ENCODE measurements at regions not wholly inside any gene's neighbourhood (a gene's known extent, or its start where the extent isn't known, plus 50 kb on each side); places are given as distances from the start of the nearest gene placed in this dataset.

DNA sequence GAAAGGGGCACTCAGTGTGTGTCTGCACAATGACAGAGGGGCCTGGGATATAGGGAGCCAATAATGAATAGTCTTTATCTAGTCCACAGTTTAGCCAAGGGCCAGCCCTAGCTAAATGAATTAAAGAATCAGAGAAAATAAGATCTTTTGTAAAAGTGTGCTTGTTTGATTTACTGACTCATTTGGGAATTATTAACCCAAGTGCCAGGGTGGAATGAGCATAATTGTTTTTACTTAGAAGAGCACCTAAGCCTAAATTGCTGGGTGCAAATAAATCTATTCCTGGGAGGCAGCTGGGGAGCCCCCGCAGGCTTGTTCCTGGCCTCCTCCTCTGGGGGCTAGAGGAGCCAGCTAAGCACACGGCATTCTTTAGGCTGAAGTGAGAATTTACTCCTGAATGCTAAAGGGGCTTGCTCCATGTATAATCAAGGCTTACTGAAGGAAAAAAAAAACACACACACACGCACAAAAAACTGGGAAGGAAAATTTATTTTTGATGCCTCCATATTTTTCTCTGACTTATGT lies 405.3 kb upstream of the SUCLG2 start:
- Histone ChIP-seq H3K27me3 (ENCODE audit: control insufficient read depth, insufficient read depth, low read length) (no peaks in the 10 kb centered on the region), H3K4me3 (ENCODE audit: low read depth, low read length) (no peak overlapping the region), H3K36me3 (ENCODE audit: control insufficient read depth, insufficient read depth, low read length) (no peaks in the 10 kb centered on the region)
- TF ChIP-seq, protein P1, sequence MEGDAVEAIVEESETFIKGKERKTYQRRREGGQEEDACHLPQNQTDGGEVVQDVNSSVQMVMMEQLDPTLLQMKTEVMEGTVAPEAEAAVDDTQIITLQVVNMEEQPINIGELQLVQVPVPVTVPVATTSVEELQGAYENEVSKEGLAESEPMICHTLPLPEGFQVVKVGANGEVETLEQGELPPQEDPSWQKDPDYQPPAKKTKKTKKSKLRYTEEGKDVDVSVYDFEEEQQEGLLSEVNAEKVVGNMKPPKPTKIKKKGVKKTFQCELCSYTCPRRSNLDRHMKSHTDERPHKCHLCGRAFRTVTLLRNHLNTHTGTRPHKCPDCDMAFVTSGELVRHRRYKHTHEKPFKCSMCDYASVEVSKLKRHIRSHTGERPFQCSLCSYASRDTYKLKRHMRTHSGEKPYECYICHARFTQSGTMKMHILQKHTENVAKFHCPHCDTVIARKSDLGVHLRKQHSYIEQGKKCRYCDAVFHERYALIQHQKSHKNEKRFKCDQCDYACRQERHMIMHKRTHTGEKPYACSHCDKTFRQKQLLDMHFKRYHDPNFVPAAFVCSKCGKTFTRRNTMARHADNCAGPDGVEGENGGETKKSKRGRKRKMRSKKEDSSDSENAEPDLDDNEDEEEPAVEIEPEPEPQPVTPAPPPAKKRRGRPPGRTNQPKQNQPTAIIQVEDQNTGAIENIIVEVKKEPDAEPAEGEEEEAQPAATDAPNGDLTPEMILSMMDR (IDR thresholded peaks at IDR 0.05; ENCODE audit: insufficient read depth, low read length, severe bottlenecking): no peak
- no peak for FAIRE-seq
- no peak for DNase-seq (ENCODE audit: low read depth)

DNA sequence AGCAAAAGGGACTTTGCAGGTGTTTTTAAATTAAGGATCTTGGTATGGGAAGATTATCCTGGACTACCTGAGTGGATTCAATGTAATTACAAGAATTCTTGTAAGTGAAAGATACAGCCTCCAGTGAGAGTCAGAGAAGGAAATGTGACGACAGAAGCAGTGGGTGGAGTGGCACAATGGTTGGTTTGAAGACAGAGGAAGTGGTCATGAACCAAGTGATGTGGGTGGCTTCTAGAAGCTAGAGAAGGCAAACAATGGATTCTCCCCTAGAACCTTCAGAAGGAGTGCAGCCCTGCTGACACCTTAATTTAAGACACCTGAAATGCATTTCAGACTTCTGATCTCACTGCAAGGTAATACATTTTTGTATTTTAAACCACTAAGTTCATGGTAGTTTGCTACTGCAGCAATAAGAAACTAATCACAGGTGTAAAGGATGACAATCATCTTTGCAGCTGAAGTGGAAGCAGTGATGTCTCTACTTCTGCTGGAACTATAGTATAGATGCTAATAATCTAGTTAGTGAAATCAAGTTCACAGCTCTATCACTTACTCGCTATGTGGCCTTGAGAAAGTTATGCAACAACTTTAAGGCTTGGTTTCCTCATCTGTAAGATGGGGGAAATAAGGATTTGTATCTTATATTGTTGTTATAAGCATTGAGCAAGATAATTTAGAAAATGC lies 403.4 kb upstream of the SUCLG2 start:
- Histone ChIP-seq H3K4me3 (ENCODE audit: low read depth, low read length) (no peak overlapping the region), H3K36me3 (ENCODE audit: control insufficient read depth, insufficient read depth, low read length) (no peaks in the 10 kb centered on the region), H3K27me3 (ENCODE audit: control insufficient read depth, insufficient read depth, low read length) (no peaks in the 10 kb centered on the region)
- TF ChIP-seq, protein P1 (IDR thresholded peaks at IDR 0.05; ENCODE audit: insufficient read depth, low read length, severe bottlenecking): no peak
- no peak for FAIRE-seq
- no peak for DNase-seq (ENCODE audit: low read depth)

DNA sequence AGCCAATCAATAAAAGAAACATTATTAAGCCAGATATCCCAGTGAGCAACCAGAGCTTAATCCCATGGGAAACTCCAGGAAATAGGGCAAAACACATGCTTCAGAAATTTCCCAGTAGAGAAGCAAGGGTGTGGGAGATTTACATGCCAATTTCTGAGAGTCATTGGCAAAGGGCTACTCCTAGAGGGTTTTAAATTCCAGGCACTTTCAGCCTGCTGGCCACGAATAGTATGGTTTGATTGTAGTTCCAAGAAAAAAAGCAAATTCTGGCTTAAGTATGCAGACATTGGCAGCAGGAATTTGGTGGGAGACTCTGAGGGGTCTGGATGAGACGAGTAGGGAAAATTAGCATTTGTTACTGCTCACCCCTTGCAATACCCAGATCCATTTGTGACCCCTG lies 402.1 kb upstream of the SUCLG2 start:
- TF ChIP-seq, protein P1 (IDR thresholded peaks at IDR 0.05; ENCODE audit: insufficient read depth, low read length, severe bottlenecking): no peak
- no peak for DNase-seq (ENCODE audit: low read depth)
- Histone ChIP-seq H3K4me3 (ENCODE audit: low read depth, low read length) (no peak overlapping the region), H3K27me3 (ENCODE audit: control insufficient read depth, insufficient read depth, low read length) (no peaks in the 10 kb centered on the region), H3K36me3 (ENCODE audit: control insufficient read depth, insufficient read depth, low read length) (no peaks in the 10 kb centered on the region)
- no peak for FAIRE-seq

DNA sequence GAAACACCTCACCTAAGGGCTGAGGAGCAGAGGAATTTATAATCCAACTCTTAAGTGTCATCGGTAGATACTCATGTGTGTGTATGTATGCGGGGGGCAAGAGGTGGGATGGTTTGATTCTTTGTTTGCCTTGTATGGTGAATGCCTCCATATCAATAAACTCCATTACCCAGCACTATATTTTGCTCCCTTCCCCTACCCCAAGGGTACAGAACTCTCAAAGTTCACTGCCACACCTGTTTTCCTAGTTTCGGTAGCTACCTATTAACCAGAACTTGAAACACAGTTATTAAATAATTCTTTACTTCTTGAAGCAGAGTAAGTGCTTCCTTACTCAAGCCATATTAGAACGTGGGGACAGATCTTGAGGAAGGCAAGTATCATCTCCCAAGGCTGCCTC lies 400.8 kb upstream of the SUCLG2 start:
- FAIRE-seq (no peak), DNase-seq (ENCODE audit: low read depth) (no peak)
- no peaks in the 10 kb centered on the region for H3K36me3 ChIP-seq (ENCODE audit: control insufficient read depth, insufficient read depth, low read length)
- TF ChIP-seq, protein P1 (IDR thresholded peaks at IDR 0.05; ENCODE audit: insufficient read depth, low read length, severe bottlenecking): no peak
- no peaks in the 10 kb centered on the region for H3K27me3 ChIP-seq (ENCODE audit: control insufficient read depth, insufficient read depth, low read length)
- H3K4me3 ChIP-seq (ENCODE audit: low read depth, low read length): no peak overlapping the region

DNA sequence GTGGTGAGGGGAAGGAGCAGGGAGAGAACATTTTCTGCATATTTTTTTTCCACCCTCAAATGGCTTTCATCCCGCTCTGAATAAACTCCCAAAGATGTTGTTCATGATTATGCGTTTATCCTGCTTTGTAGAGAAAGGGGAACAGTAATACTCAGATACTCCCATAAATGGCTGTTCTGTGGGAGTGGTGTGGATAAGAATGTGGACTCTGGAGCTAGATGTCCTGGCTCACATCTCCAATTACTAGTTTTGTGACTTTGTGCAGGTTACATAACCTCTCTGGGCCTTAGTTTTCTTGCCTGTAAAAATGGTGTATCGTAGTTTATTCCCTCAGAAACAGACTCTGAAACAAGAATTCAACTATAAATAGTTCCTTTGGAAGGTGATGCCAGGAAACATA lies 395.4 kb upstream of the SUCLG2 start:
- DNase-seq (ENCODE audit: low read depth) (no peak), FAIRE-seq (no peak)
- TF ChIP-seq, protein P1 (IDR thresholded peaks at IDR 0.05; ENCODE audit: insufficient read depth, low read length, severe bottlenecking): no peak
- Histone ChIP-seq H3K36me3 (ENCODE audit: control insufficient read depth, insufficient read depth, low read length) (no peaks in the 10 kb centered on the region), H3K27me3 (ENCODE audit: control insufficient read depth, insufficient read depth, low read length) (no peaks in the 10 kb centered on the region), H3K4me3 (ENCODE audit: low read depth, low read length) (no peak overlapping the region)

DNA sequence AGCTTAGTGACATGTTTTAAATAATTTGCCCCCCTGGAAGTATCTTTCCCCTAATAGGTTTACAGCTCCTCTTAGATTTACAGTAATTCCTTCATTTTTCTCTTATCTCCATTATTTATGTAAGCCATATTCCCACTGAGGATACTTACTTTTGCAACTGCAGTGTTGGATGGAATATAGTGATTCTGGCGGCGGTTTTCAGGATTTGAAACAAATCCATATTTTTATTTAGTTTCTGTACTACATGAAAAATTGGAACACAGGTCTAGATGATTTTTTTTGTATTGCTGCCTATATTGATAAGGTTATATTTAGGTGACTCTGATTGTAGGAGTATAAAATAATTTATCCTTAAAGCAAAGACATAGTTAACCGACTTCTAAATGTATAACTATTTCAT lies 391.6 kb upstream of the SUCLG2 start:
- Histone ChIP-seq H3K27me3 (ENCODE audit: control insufficient read depth, insufficient read depth, low read length) (no peaks in the 10 kb centered on the region), H3K36me3 (ENCODE audit: control insufficient read depth, insufficient read depth, low read length) (no peaks in the 10 kb centered on the region), H3K4me3 (ENCODE audit: low read depth, low read length) (no peak overlapping the region)
- TF ChIP-seq, protein P1 (IDR thresholded peaks at IDR 0.05; ENCODE audit: insufficient read depth, low read length, severe bottlenecking): no peak
- FAIRE-seq (no peak), DNase-seq (ENCODE audit: low read depth) (no peak)
